ENCODE measurements at regions not wholly inside any gene's neighbourhood (a gene's known extent, or its start where the extent isn't known, plus 50 kb on each side); places are given as distances from the start of the nearest gene placed in this dataset.

- no peak for TF ChIP-seq CTCF (IDR thresholded peaks at IDR 0.05)
- no peak for TF ChIP-seq POLR2A (IDR thresholded peaks at IDR 0.05)
Observed at GRCh38 chr3:157718800-157719199, 215.6 kb upstream of the VEPH1 start.

Data from testis (tissue), 2 donors.